H1 (cell line): ENCODE measurements at regions not wholly inside any gene's neighbourhood (a gene's known extent, or its start where the extent isn't known, plus 50 kb on each side); places are given as distances from the start of the nearest gene placed in this dataset.

Source experiments
- BACH1 ChIP-seq: IDR thresholded peaks from 2 replicates; pipeline ENCODE4 v1.6.1; 2012; ENCODE audit warnings: low read length, improper control_type of control experiment
- BCL11A ChIP-seq, 2 experiments: IDR thresholded peaks; one replicate each; pipeline ENCODE4 v1.6.1; 2011; ENCODE audit warnings: low read depth in 2 of 2, low read length in 2 of 2, mild to moderate bottlenecking in 2 of 2
- CHD2 ChIP-seq: IDR thresholded peaks from 2 replicates; pipeline ENCODE4 v1.6.1; 2012; ENCODE audit warnings: low read length, improper control_type of control experiment
- CTBP2 ChIP-seq: IDR thresholded peaks from 2 replicates; pipeline ENCODE4 v1.7.0; 2011; ENCODE audit warnings: borderline replicate concordance, mild to moderate bottlenecking, moderate library complexity, mixed read lengths, low read length; ENCODE audit not compliant: insufficient read depth, insufficient read length
- GABPA ChIP-seq: IDR thresholded peaks from 2 replicates; pipeline ENCODE4 v1.6.1; 2011; ENCODE audit warnings: mild to moderate bottlenecking, low read length, moderate library complexity, borderline replicate concordance; ENCODE audit not compliant: insufficient read depth
- KDM5A ChIP-seq: fragments of 200-600 bp; IDR thresholded peaks from 2 replicates; pipeline ENCODE4 v1.7.1; 2012; ENCODE audit warnings: mild to moderate bottlenecking, low read length, inconsistent platforms, mixed read lengths
- SP1 ChIP-seq: IDR thresholded peaks from 2 replicates; pipeline ENCODE4 v1.6.1; 2011; ENCODE audit warnings: low read depth, low read length
- TEAD4 ChIP-seq: IDR thresholded peaks from 2 replicates; pipeline ENCODE4 v1.6.1; 2012; ENCODE audit warnings: low read depth, low read length, inconsistent platforms, mixed read lengths

- TF ChIP-seq BACH1 (no peak), CHD2 (no peak), BCL11A (IDR thresholded peaks at IDR 0.05; ENCODE audit: low read depth in 2 of 2, low read length in 2 of 2) (no peak), KDM5A (no peak), TEAD4 (no peak), SP1 (no peak), GABPA (no peak), CTBP2 (no peak)
Observed at GRCh38 chr14:98120831-98121464, 1151.0 kb downstream of the BCL11B start (continued).
